ENCODE measurements at regions not wholly inside any gene's neighbourhood (a gene's known extent, or its start where the extent isn't known, plus 50 kb on each side); places are given as distances from the start of the nearest gene placed in this dataset.
"Not testable (repeated sequence)": the region's sequence is repeated elsewhere in the genome, so short reads cannot be mapped to it uniquely, and the experiment has no call there.

GRCh38 chr12:18849761-18850160, 111.8 kb downstream of the CAPZA3 start:
- DNase-seq: no peak

- DNase-seq: no peak
These were observed 112.8 kb downstream of the CAPZA3 start for GRCh38 chr12:18850752-18851151.

GRCh38 chr12:18851271-18851670, 113.4 kb downstream of the CAPZA3 start:
- no peak for DNase-seq

- DNase-seq: no peak
These were observed 115.8 kb downstream of the CAPZA3 start for GRCh38 chr12:18853570-18854366.

- DNase-seq: no peak
These were observed 119.7 kb downstream of the CAPZA3 start for GRCh38 chr12:18857656-18858055.

GRCh38 chr12:18859400-18859799, 121.5 kb downstream of the CAPZA3 start:
- no peak for DNase-seq

GRCh38 chr12:18861287-18861858, 123.5 kb downstream of the CAPZA3 start:
- peak; percentile 26 for DNase-seq

GRCh38 chr12:18863769-18864500, 126.0 kb downstream of the CAPZA3 start:
- DNase-seq: no peak

- DNase-seq: no peak
These were observed 127.1 kb downstream of the CAPZA3 start for GRCh38 chr12:18864900-18865561.

GRCh38 chr12:18868717-18869116, 130.8 kb downstream of the CAPZA3 start:
- peak; percentile 40 for DNase-seq

GRCh38 chr12:18872770-18873169, 134.9 kb downstream of the CAPZA3 start:
- DNase-seq: no peak

- no peak for DNase-seq
These were observed 140.8 kb downstream of the CAPZA3 start for GRCh38 chr12:18878676-18879180.

- DNase-seq: no peak
These were observed 144.8 kb downstream of the CAPZA3 start for GRCh38 chr12:18882690-18883089.

- DNase-seq: no peak
These were observed 149.0 kb downstream of the CAPZA3 start for GRCh38 chr12:18886962-18887361.

GRCh38 chr12:18887368-18887767, 149.4 kb downstream of the CAPZA3 start:
- no peak for DNase-seq

GRCh38 chr12:18888047-18888446, 150.1 kb downstream of the CAPZA3 start:
- DNase-seq: no peak

- DNase-seq: not testable (repeated sequence)
These were observed 152.7 kb downstream of the CAPZA3 start for GRCh38 chr12:18890621-18891020.

- no peak for DNase-seq
These were observed 157.6 kb downstream of the CAPZA3 start for GRCh38 chr12:18895540-18895939.

- DNase-seq: no peak
These were observed 158.0 kb downstream of the CAPZA3 start for GRCh38 chr12:18895946-18896345.

- DNase-seq: no peak
These were observed 159.9 kb downstream of the CAPZA3 start for GRCh38 chr12:18897823-18898222.

GRCh38 chr12:18898470-18898869, 160.6 kb downstream of the CAPZA3 start:
- DNase-seq: no peak

GRCh38 chr12:18899162-18899561, 161.2 kb downstream of the CAPZA3 start:
- DNase-seq: no peak

- no peak for DNase-seq
These were observed 161.9 kb downstream of the CAPZA3 start for GRCh38 chr12:18899678-18900317.
